WTC11 (cell line): ENCODE measurements at regions not wholly inside any gene's neighbourhood (a gene's known extent, or its start where the extent isn't known, plus 50 kb on each side); places are given as distances from the start of the nearest gene placed in this dataset.

Experiments
- ATAC-seq: fragments of 200-7000 bp; cut with Tn5 transposase; 2 replicates; pipeline ENCODE4 v1.10.0; 2021; ENCODE audit warnings: mild to moderate bottlenecking, moderate library complexity
- CTCF ChIA-PET: fragments of 300-600 bp; sonication (Branson Sonifier 250); formaldehyde crosslinking; loops from one replicate; lab custom pipeline; 2021; ENCODE audit warnings: antibody characterized with exemption; lab: Charles Lee
- POLR2A ChIA-PET: fragments of 350-600 bp; sonication (Branson Sonifier 250); formaldehyde crosslinking; loops from one replicate; lab custom pipeline; 2021; ENCODE audit warnings: antibody characterized with exemption; lab: Charles Lee
- DNase-seq: peaks from one replicate; pipeline ENCODE4 v3.0.0; 2021; ENCODE audit warnings: low spot score
- H3K27ac Mint-ChIP-seq: 2 replicates; pipeline ENCODE4 v1.8.0; 2021; ENCODE audit warnings: mixed read lengths
- H3K27me3 Mint-ChIP-seq: 2 replicates; pipeline ENCODE4 v1.8.0; 2021; ENCODE audit warnings: low read depth, mild to moderate bottlenecking, moderate library complexity, mixed read lengths
- H3K36me3 Mint-ChIP-seq: 2 replicates; pipeline ENCODE4 v1.8.0; 2021; ENCODE audit warnings: mixed read lengths
- H3K4me1 Mint-ChIP-seq: 2 replicates; pipeline ENCODE4 v1.8.0; 2022; ENCODE audit warnings: mixed read lengths
- H3K4me3 Mint-ChIP-seq: 2 replicates; pipeline ENCODE4 v1.8.0; 2021; ENCODE audit warnings: mild to moderate bottlenecking, moderate library complexity, mixed read lengths
- H3K9me3 Mint-ChIP-seq: 2 replicates; pipeline ENCODE4 v1.8.0; 2021; ENCODE audit warnings: mixed read lengths
- AR ChIP-seq: fragments of 250-450 bp; sonication (Bioruptor Pico); IDR thresholded peaks from 2 replicates; pipeline ENCODE4 v1.9.0; 2021; ENCODE audit warnings: mild to moderate bottlenecking
- ATF6 ChIP-seq: sonication (generic); formaldehyde crosslinking; IDR thresholded peaks from 2 replicates; pipeline ENCODE4 v1.8.1; 2023; ENCODE audit warnings: mild to moderate bottlenecking, missing genetic modification reagents
- CDX4 ChIP-seq: fragments of 250-450 bp; sonication (Bioruptor Pico); IDR thresholded peaks from 2 replicates; pipeline ENCODE4 v1.9.0; 2021; ENCODE audit warnings: moderate library complexity, mild to moderate bottlenecking, inconsistent platforms, borderline replicate concordance
- E2F1 ChIP-seq: sonication (generic); formaldehyde crosslinking; IDR thresholded peaks from 2 replicates; pipeline ENCODE4 v1.8.0; 2022; ENCODE audit warnings: mild to moderate bottlenecking, missing genetic modification reagents
- E2F5 ChIP-seq: sonication (generic); formaldehyde crosslinking; IDR thresholded peaks from 2 replicates; pipeline ENCODE4 v1.8.1; 2022; ENCODE audit warnings: mild to moderate bottlenecking, moderate library complexity, missing genetic modification reagents
- ELF4 ChIP-seq: sonication (generic); formaldehyde crosslinking; IDR thresholded peaks from 2 replicates; pipeline ENCODE4 v1.8.1; 2022; ENCODE audit warnings: low read depth, mild to moderate bottlenecking, moderate library complexity, missing genetic modification reagents
- ERG ChIP-seq: fragments of 250-450 bp; sonication (Bioruptor Pico); IDR thresholded peaks from 2 replicates; pipeline ENCODE4 v1.8.0; 2021; ENCODE audit warnings: mild to moderate bottlenecking
- GABPB1 ChIP-seq: sonication (generic); formaldehyde crosslinking; IDR thresholded peaks from 2 replicates; pipeline ENCODE4 v1.8.1; 2023; ENCODE audit warnings: mild to moderate bottlenecking, missing genetic modification reagents
- GTF2I ChIP-seq: fragments of 250-450 bp; sonication (Bioruptor Pico); conservative IDR thresholded peaks from 2 replicates; pipeline ENCODE4 v1.4.0; 2021; ENCODE audit warnings: mild to moderate bottlenecking
- IRF2 ChIP-seq: sonication (generic); formaldehyde crosslinking; IDR thresholded peaks from 2 replicates; pipeline ENCODE4 v1.8.0; 2022; ENCODE audit warnings: low read depth, missing genetic modification reagents, borderline replicate concordance
- MAX ChIP-seq: sonication (generic); formaldehyde crosslinking; IDR thresholded peaks from 2 replicates; pipeline ENCODE4 v1.8.0; 2022; ENCODE audit warnings: mild to moderate bottlenecking, missing genetic modification reagents
- MLX ChIP-seq: sonication (generic); formaldehyde crosslinking; IDR thresholded peaks from 2 replicates; pipeline ENCODE4 v1.8.1; 2023; ENCODE audit warnings: mild to moderate bottlenecking, missing genetic modification reagents, moderate library complexity
- MYBL2 ChIP-seq: sonication (generic); formaldehyde crosslinking; IDR thresholded peaks from 2 replicates; pipeline ENCODE4 v1.8.1; 2023; ENCODE audit warnings: mild to moderate bottlenecking, moderate library complexity, missing genetic modification reagents
- NFE2L1 ChIP-seq: sonication (generic); formaldehyde crosslinking; IDR thresholded peaks from 2 replicates; pipeline ENCODE4 v1.8.1; 2023; ENCODE audit warnings: missing genetic modification reagents
- NR1H2 ChIP-seq: sonication (generic); formaldehyde crosslinking; IDR thresholded peaks from 2 replicates; pipeline ENCODE4 v1.9.0; 2021; ENCODE audit warnings: mild to moderate bottlenecking, moderate library complexity, missing genetic modification reagents
- TCF7 ChIP-seq: sonication (generic); formaldehyde crosslinking; IDR thresholded peaks from 2 replicates; pipeline ENCODE4 v1.8.0; 2022; ENCODE audit warnings: mild to moderate bottlenecking, low read depth, missing genetic modification reagents, moderate library complexity
- USF1 ChIP-seq: sonication (generic); formaldehyde crosslinking; IDR thresholded peaks from 2 replicates; pipeline ENCODE4 v1.8.0; 2022; ENCODE audit warnings: mild to moderate bottlenecking, missing genetic modification reagents
- ZNF219 ChIP-seq: sonication (generic); formaldehyde crosslinking; IDR thresholded peaks from 2 replicates; pipeline ENCODE4 v1.8.0; 2023; ENCODE audit warnings: missing genetic modification reagents, mild to moderate bottlenecking, borderline replicate concordance
- ZNF263 ChIP-seq: sonication (generic); formaldehyde crosslinking; IDR thresholded peaks from 2 replicates; pipeline ENCODE4 v1.8.1; 2022; ENCODE audit warnings: low read depth, mild to moderate bottlenecking, moderate library complexity, missing genetic modification reagents
- ZNF317 ChIP-seq: sonication (generic); formaldehyde crosslinking; IDR thresholded peaks from 2 replicates; pipeline ENCODE4 v1.8.1; 2023; ENCODE audit warnings: low read depth, mild to moderate bottlenecking, moderate library complexity, missing genetic modification reagents, borderline replicate concordance
- ZNF671 ChIP-seq: fragments of 250-450 bp; sonication (Bioruptor Pico); IDR thresholded peaks from 2 replicates; pipeline ENCODE4 v1.8.0; 2021; ENCODE audit warnings: mild to moderate bottlenecking

GRCh38 chr21:16243396-16243795 is 513.6 kb downstream of the USP25 start (continued):
- TF ChIP-seq GABPB1 (CRISPR knock-in tag) = no peak

GRCh38 chr21:16248705-16249104 is 518.9 kb downstream of the USP25 start:
- POLR2A ChIA-PET = no interaction called here

GRCh38 chr21:16250273-16250672 is 520.5 kb downstream of the USP25 start:
- DNase-seq (no peak), ATAC-seq (no peak)
- Mint-ChIP-seq H3K36me3 (no peaks in the 10 kb centered on the region), H3K4me3 (no peak overlapping the region), H3K4me1 (peaks cover 6% of the 10 kb centered on the region), H3K9me3 (no peaks in the 10 kb centered on the region), H3K27me3 (peaks cover 3% of the 10 kb centered on the region; the same call in 1 of the 2 replicates), H3K27ac (no peak overlapping the region)
- ChIA-PET POLR2A (no interaction called here), CTCF (interaction anchor here (0.6 kb wide), 1 partner anchor 133 kb away, joined by 3 read pairs; no protein-coding TSS in a partner anchor)
- no peak for TF ChIP-seq MLX (CRISPR knock-in tag)
- TF ChIP-seq ZNF671 (CRISPR knock-in tag) = no peak
- TF ChIP-seq MYBL2 (CRISPR knock-in tag) = no peak
- no peak for TF ChIP-seq ATF6 (CRISPR knock-in tag)
- no peak for TF ChIP-seq AR (CRISPR knock-in tag)
- no peak for TF ChIP-seq NR1H2 (CRISPR knock-in tag)
- TF ChIP-seq ZNF263 (CRISPR knock-in tag) = no peak
- TF ChIP-seq TCF7 = no peak

More at GRCh38 chr21:16248705-16249104, 518.9 kb downstream of the USP25 start:
- H3K4me1 Mint-ChIP-seq = peaks cover 4% of the 10 kb centered on the region
- DNase-seq (no peak), ATAC-seq (no peak)
- H3K9me3 Mint-ChIP-seq = no peaks in the 10 kb centered on the region
- no peaks in the 10 kb centered on the region for H3K36me3 Mint-ChIP-seq
- no peak overlapping the region for H3K27ac Mint-ChIP-seq
- no peak overlapping the region for H3K4me3 Mint-ChIP-seq
- peaks cover 9% of the 10 kb centered on the region; the same call in 1 of the 2 replicates for H3K27me3 Mint-ChIP-seq
- CTCF ChIA-PET = no interaction called here
- TF ChIP-seq ZNF219 (CRISPR knock-in tag) (no peak), E2F5 (CRISPR knock-in tag) (no peak), ZNF317 (no peak), ELF4 (CRISPR knock-in tag) (no peak), ERG (CRISPR knock-in tag) (no peak), USF1 (CRISPR knock-in tag) (no peak), GTF2I (CRISPR knock-in tag) (no peak), IRF2 (CRISPR knock-in tag) (no peak), CDX4 (no peak), MAX (CRISPR knock-in tag) (no peak), NFE2L1 (CRISPR knock-in tag) (no peak), E2F1 (CRISPR knock-in tag) (no peak)
- TF ChIP-seq, all 79 proteins: peak for 0
